ENCODE measurements at regions not wholly inside any gene's neighbourhood (a gene's known extent, or its start where the extent isn't known, plus 50 kb on each side); places are given as distances from the start of the nearest gene placed in this dataset.

DNA sequence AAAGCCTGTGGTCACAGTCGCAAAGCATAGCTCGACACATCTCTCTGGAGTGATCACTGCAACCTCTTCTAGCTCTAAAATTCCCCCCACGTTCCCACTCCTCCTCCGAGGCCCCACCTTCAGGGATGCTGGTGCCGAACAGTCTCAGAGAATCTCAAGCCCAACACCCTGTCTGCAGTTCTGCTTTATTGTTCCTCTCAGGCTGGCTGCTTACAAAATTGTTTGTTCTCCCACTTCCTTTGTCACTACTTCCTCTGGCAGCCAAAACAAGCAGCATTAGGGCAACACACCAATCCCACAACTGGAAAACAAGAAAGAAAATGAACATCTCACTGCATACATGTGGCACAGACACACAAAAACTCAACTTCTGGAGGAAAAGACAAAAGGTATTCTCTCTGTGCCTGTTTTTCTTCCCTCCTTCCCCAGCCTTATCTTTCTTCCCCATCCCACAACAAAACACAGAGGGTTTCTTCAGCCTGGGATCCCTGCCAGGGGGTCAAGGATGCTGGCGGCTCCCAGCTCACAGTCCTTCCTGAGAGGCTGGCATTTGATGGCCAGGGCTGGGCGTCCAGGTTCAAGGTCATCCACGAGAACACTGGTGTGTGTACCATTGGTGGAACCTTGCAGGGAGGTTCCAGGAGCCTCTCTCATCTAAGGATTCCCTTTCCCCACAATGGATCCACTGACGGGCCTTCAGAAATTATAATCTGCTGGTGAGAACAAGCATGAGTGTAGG lies 108.4 kb downstream of the TMCO5A start:
- H3K4me3 ChIP-seq (ENCODE audit: control insufficient read depth, low read depth, low read length): no peak overlapping the region
- TF ChIP-seq, protein P1, sequence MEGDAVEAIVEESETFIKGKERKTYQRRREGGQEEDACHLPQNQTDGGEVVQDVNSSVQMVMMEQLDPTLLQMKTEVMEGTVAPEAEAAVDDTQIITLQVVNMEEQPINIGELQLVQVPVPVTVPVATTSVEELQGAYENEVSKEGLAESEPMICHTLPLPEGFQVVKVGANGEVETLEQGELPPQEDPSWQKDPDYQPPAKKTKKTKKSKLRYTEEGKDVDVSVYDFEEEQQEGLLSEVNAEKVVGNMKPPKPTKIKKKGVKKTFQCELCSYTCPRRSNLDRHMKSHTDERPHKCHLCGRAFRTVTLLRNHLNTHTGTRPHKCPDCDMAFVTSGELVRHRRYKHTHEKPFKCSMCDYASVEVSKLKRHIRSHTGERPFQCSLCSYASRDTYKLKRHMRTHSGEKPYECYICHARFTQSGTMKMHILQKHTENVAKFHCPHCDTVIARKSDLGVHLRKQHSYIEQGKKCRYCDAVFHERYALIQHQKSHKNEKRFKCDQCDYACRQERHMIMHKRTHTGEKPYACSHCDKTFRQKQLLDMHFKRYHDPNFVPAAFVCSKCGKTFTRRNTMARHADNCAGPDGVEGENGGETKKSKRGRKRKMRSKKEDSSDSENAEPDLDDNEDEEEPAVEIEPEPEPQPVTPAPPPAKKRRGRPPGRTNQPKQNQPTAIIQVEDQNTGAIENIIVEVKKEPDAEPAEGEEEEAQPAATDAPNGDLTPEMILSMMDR (conservative IDR thresholded peaks at IDR 0.05; ENCODE audit: control insufficient read depth, insufficient read depth, low read depth, low read length): no peak
- no peak for DNase-seq (ENCODE audit: low read depth)

DNA sequence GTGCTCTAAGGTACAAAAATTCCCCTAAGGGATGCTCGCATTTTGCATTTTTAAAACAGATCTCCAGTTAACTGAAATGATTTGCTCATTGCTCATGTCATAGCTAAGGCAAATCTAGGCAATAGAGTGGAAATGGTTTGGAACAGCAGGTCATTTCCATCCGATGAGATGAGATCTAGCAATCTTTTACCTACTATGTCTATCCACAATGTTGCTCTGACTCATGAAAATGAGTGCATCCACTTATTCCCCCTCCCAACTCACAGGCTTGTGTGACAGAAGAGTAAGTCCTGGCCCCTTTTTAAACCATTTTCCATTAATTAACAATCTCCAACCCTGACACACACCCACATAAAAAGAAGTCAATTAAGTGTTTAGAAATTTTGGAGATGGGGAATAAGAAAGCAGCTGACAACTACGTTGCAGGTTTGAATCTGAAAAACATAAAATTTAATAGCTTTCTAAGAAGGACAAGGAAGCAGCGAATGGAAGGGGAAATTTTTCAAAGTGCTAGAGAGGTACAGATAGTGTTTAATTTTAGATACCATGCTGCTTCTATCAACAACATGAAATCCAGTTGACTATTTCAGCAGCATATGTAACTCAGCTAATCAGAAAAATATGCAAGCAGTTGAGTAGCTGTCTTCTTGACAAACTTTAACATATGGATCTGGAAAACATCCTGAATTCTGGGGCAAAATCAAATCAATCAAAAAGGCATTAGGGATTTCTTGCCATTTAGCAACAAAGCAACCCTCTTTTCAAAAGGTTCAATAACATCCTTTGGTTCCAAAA lies 112.0 kb downstream of the TMCO5A start:
- no peak overlapping the region for H3K4me3 ChIP-seq (ENCODE audit: control insufficient read depth, low read depth, low read length)
- TF ChIP-seq, protein P1 (conservative IDR thresholded peaks at IDR 0.05; ENCODE audit: control insufficient read depth, insufficient read depth, low read depth, low read length): no peak
- DNase-seq (ENCODE audit: low read depth): no peak

DNA sequence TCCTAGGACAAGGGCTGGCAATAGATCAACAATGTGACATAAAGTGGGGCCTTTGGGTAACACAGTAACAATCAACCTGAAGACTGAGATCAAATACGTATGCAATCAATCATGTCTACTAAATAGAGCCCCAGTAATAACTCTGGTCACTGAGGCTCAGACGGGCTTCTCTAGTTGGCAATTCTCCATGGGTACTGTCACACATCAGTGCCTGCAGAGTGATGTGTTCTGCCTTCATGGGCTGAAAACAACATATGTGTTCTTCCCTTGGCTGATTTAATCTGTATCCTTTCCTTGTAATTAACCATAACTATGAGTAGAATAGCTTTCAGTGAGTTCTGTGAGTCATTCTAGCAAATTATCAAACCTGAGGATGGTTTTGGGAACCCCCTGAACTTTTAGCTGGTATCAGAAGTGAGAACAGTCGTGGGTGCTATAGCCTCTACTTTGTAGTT lies 113.6 kb downstream of the TMCO5A start:
- H3K4me3 ChIP-seq (ENCODE audit: control insufficient read depth, low read depth, low read length): no peak overlapping the region
- TF ChIP-seq, protein P1 (conservative IDR thresholded peaks at IDR 0.05; ENCODE audit: control insufficient read depth, insufficient read depth, low read depth, low read length): no peak
- no peak for DNase-seq (ENCODE audit: low read depth)

DNA sequence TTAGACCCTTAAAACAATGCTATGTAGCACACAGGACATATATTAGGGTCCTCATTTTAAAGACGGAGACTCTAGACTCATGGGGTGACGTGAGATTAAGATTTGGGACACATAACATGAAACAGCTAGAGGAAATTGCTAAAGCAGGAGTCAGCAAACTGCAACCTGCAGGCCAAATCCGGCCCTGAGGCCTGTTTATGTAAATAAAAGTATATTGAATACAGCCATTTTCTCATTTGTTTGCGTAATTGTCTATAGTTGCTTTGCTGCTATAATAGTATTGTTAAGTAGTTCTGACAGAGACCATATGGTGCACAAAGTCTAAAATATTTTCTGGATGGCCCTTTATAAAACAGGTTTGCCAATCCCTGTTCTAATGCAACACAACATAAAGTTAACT lies 115.5 kb downstream of the TMCO5A start:
- no peak for DNase-seq (ENCODE audit: low read depth)
- no peak overlapping the region for H3K4me3 ChIP-seq (ENCODE audit: control insufficient read depth, low read depth, low read length)
- TF ChIP-seq, protein P1 (conservative IDR thresholded peaks at IDR 0.05; ENCODE audit: control insufficient read depth, insufficient read depth, low read depth, low read length): no peak

DNA sequence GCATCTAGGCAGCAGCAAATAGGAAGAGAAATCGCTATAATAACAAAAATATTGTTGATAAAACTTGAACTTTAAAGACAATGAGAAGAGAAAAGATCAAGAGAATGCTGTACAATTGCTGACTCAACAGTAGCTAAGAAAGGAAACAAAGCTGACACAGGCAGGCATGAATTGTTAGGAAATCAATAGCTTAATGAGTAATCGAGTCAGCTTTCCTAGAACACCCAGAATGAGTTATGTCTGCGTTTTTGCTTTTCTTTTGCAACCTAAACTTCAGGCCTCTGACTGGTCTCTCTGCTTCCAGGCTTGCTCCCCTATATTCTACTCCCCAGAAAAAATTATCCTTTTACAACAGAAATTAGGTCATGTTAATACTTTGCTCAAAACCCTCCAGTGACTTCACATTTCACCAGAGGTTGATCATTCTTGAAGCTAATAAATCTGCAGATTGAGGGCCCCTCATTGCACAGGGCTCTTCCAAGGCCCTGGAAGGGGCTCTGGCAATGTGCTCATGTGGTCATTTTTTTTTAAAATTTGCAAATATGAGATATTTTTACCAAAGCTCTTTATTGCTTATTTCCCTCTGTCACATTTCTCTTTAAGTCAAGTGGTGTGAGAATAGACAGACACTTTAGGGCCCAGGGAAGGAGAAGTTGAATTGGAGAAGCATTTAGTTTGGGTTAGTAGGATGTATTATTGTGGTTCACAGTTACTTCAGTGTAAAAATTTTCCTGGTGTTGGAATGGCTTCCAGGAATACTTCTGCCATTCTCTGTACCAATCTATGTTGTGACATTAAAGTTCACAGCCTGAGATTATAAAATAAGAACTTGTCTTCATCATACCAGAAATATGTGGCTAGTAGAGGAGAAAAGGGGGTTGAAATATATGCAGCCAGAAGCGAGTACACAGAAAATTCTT lies 116.3 kb downstream of the TMCO5A start:
- no peak overlapping the region for H3K4me3 ChIP-seq (ENCODE audit: control insufficient read depth, low read depth, low read length)
- DNase-seq (ENCODE audit: low read depth): peak; percentile 90
- TF ChIP-seq, protein P1 (conservative IDR thresholded peaks at IDR 0.05; ENCODE audit: control insufficient read depth, insufficient read depth, low read depth, low read length): no peak

DNA sequence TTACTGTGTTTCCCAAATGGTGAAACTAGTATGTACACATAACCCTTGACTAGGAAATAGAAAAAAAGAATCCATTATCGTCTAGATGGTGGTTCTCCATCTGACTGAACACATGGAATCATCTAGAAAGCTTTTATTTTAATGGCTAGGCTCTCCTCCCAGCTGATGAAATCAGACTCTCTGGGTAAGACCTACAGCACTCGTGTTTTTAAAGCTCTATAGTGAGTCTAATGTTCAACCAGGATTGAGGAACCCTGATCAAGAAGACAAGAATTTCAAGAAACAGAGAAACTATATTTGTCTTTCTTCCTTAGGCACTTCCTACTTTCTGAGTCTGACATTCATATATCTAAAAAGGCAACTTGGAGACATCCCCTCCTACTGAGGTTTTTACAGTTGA lies 118.8 kb downstream of the TMCO5A start:
- no peak for DNase-seq (ENCODE audit: low read depth)
- H3K4me3 ChIP-seq (ENCODE audit: control insufficient read depth, low read depth, low read length): no peak overlapping the region
- TF ChIP-seq, protein P1 (conservative IDR thresholded peaks at IDR 0.05; ENCODE audit: control insufficient read depth, insufficient read depth, low read depth, low read length): no peak
